Panc1 (cell line): ENCODE measurements at regions not wholly inside any gene's neighbourhood (a gene's known extent, or its start where the extent isn't known, plus 50 kb on each side); places are given as distances from the start of the nearest gene placed in this dataset.

Source experiments
- ATAC-seq: fragments of 200-7000 bp; cut with Tn5 transposase; 2 replicates; pipeline ENCODE4 v1.9.1; 2020; ENCODE audit warnings: mild to moderate bottlenecking, moderate library complexity
- BruUV-seq: library from RNA; stranded (reverse); fragments of 400-500 nt; replicated peaks from 2 replicates; lab custom pipeline; 2021; lab: Mats Ljungman, UMichigan
- CTCF ChIA-PET: fragments of 300-600 bp; sonication (Branson Sonifier 250); formaldehyde crosslinking; loops from one replicate; lab custom pipeline; 2022; ENCODE audit warnings: antibody characterized with exemption; lab: Charles Lee
- POLR2A ChIA-PET: fragments of 300-600 bp; sonication (Branson Sonifier 250); formaldehyde crosslinking; loops from one replicate; lab custom pipeline; 2022; ENCODE audit warnings: antibody characterized with exemption; lab: Charles Lee
- DNase-seq: peaks from one replicate; pipeline ENCODE4 v3.0.0-alpha.2; 2010; ENCODE audit warnings: low read depth, low spot score
- H3K27ac ChIP-seq: 2 replicates; pipeline ENCODE4 v1.5.1; 2011; ENCODE audit warnings: mild to moderate bottlenecking, low read length, inconsistent platforms
- H3K27me3 ChIP-seq: fragments of 200-500 bp; sonication (Bioruptor generic); 2 replicates; pipeline ENCODE4 v1.6.0; 2014; ENCODE audit warnings: low read length, inconsistent platforms; ENCODE audit not compliant: control insufficient read depth, insufficient read depth
- H3K36me3 ChIP-seq: fragments of 200-500 bp; sonication (Bioruptor generic); 2 replicates; pipeline ENCODE4 v1.5.1; 2014; ENCODE audit warnings: inconsistent platforms, mild to moderate bottlenecking, low read length, moderate library complexity; ENCODE audit not compliant: control insufficient read depth, insufficient read depth
- H3K4me1 ChIP-seq: 2 replicates; pipeline ENCODE4 v1.5.1; 2011; ENCODE audit warnings: inconsistent platforms, mild to moderate bottlenecking, low read length, moderate library complexity; ENCODE audit not compliant: control insufficient read depth, insufficient read depth
- H3K4me3 ChIP-seq, 2 experiments: 2 replicates each; pipeline ENCODE4 v1.5.1; 2011 to 2012; ENCODE audit warnings: low read depth in 2 of 2, low read length in 2 of 2, mild to moderate bottlenecking in 2 of 2, inconsistent platforms in 1 of 2, moderate library complexity in 1 of 2
- H3K9me3 ChIP-seq: fragments of 200-500 bp; sonication (Bioruptor generic); 2 replicates; pipeline ENCODE4 v1.5.1; 2014; ENCODE audit warnings: low read depth, mild to moderate bottlenecking, inconsistent platforms, low read length, moderate library complexity; ENCODE audit not compliant: control insufficient read depth, insufficient read depth
- POLR2AphosphoS5 ChIP-seq: IDR thresholded peaks from 2 replicates; pipeline ENCODE4 v1.6.1; 2012; ENCODE audit warnings: mild to moderate bottlenecking, low read depth, low read length, moderate library complexity
- SIN3A ChIP-seq: IDR thresholded peaks from 2 replicates; pipeline ENCODE4 v1.6.1; 2012; ENCODE audit warnings: low read depth, mild to moderate bottlenecking, low read length, moderate library complexity, borderline replicate concordance; ENCODE audit not compliant: insufficient read depth
- TCF7L2 ChIP-seq: IDR thresholded peaks from 2 replicates; pipeline ENCODE4 v1.6.1; 2011; ENCODE audit warnings: mild to moderate bottlenecking, low read depth, low read length, inconsistent platforms
- in situ Hi-C: cut with HindIII; loops from 2 replicates; pipeline ENCODE4 v1.10.0; 2016; ENCODE audit warnings: low sequenced_read_pairs, low pct_unique_long_range_greater_than_20kb
- intact Hi-C: fragments of 100-400 bp; cut with micrococcal nuclease; formaldehyde crosslinking; loops from one replicate; pipeline ENCODE4 v1.10.0; 2022; ENCODE audit not compliant: unreplicated experiment
- TF ChIP-seq, protein P1 (sequence below): fragments of 450-650 bp; IDR thresholded peaks from 2 replicates; pipeline ENCODE4 v1.5.1; 2017; ENCODE audit warnings: mild to moderate bottlenecking
- TF ChIP-seq, protein P2 (sequence below), 2 experiments: IDR thresholded peaks; 2 replicates each; pipeline ENCODE4 v1.6.1; 2011 to 2012; ENCODE audit warnings: low read depth in 2 of 2, control low read depth in 1 of 2, low read length in 1 of 2, mild to moderate bottlenecking in 1 of 2, moderate library complexity in 1 of 2; ENCODE audit not compliant: insufficient read depth in 1 of 2

DNA sequence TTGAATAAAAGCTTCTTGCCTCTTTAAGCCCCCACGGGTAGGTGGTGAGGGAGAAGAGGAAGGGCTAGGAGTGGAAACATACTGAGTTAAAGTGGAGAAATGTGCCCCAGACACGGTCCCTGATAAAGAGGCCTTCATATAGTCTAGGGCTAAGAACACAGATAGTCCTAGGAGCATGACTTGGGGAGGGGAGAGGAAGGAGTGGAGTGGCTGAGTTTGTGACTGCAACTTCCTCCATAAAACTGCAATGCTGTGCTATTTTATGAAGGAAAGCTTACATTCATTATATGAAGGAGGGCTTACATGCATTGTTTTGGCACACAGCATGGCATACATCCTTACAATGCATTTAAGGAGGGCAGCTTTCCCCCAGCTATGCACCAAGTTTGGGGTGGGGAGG, 1129.4 kb upstream of the LRRTM3 start:
- Histone ChIP-seq H3K4me1 (no peaks in the 10 kb centered on the region), H3K36me3 (no peaks in the 10 kb centered on the region), H3K27ac (no peak overlapping the region), H3K27me3 (no peaks in the 10 kb centered on the region), H3K4me3 (no peak overlapping the region), H3K9me3 (no peaks in the 10 kb centered on the region)
- intact Hi-C loops (no loop called here), in situ Hi-C loops (no loop called here)
- no TSS peak for BruUV-seq
- DNase-seq, result no peak
- POLR2A ChIA-PET, result no interaction called here
- TF ChIP-seq, protein P1, sequence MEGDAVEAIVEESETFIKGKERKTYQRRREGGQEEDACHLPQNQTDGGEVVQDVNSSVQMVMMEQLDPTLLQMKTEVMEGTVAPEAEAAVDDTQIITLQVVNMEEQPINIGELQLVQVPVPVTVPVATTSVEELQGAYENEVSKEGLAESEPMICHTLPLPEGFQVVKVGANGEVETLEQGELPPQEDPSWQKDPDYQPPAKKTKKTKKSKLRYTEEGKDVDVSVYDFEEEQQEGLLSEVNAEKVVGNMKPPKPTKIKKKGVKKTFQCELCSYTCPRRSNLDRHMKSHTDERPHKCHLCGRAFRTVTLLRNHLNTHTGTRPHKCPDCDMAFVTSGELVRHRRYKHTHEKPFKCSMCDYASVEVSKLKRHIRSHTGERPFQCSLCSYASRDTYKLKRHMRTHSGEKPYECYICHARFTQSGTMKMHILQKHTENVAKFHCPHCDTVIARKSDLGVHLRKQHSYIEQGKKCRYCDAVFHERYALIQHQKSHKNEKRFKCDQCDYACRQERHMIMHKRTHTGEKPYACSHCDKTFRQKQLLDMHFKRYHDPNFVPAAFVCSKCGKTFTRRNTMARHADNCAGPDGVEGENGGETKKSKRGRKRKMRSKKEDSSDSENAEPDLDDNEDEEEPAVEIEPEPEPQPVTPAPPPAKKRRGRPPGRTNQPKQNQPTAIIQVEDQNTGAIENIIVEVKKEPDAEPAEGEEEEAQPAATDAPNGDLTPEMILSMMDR, result no peak
- ATAC-seq, result no peak
- CTCF ChIA-PET, result no interaction called here

GRCh38 chr10:65798133-65798532, 1127.7 kb upstream of the LRRTM3 start:
- Histone ChIP-seq H3K4me3 (no peak overlapping the region), H3K27ac (no peak overlapping the region), H3K36me3 (no peaks in the 10 kb centered on the region), H3K9me3 (no peaks in the 10 kb centered on the region), H3K4me1 (no peaks in the 10 kb centered on the region), H3K27me3 (no peaks in the 10 kb centered on the region)
- intact Hi-C loops (no loop called here), in situ Hi-C loops (no loop called here)
- DNase-seq (no peak), ATAC-seq (no peak)
- ChIA-PET POLR2A (interaction anchor here (0.6 kb wide), 1 partner anchor 1751 kb away, joined by 6 read pairs; no protein-coding TSS in a partner anchor), CTCF (interaction anchor here (0.6 kb wide), 1 partner anchor 1728 kb away, joined by 6 read pairs; no protein-coding TSS in a partner anchor)
- TF ChIP-seq, protein P2, sequence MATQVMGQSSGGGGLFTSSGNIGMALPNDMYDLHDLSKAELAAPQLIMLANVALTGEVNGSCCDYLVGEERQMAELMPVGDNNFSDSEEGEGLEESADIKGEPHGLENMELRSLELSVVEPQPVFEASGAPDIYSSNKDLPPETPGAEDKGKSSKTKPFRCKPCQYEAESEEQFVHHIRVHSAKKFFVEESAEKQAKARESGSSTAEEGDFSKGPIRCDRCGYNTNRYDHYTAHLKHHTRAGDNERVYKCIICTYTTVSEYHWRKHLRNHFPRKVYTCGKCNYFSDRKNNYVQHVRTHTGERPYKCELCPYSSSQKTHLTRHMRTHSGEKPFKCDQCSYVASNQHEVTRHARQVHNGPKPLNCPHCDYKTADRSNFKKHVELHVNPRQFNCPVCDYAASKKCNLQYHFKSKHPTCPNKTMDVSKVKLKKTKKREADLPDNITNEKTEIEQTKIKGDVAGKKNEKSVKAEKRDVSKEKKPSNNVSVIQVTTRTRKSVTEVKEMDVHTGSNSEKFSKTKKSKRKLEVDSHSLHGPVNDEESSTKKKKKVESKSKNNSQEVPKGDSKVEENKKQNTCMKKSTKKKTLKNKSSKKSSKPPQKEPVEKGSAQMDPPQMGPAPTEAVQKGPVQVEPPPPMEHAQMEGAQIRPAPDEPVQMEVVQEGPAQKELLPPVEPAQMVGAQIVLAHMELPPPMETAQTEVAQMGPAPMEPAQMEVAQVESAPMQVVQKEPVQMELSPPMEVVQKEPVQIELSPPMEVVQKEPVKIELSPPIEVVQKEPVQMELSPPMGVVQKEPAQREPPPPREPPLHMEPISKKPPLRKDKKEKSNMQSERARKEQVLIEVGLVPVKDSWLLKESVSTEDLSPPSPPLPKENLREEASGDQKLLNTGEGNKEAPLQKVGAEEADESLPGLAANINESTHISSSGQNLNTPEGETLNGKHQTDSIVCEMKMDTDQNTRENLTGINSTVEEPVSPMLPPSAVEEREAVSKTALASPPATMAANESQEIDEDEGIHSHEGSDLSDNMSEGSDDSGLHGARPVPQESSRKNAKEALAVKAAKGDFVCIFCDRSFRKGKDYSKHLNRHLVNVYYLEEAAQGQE (IDR thresholded peaks at IDR 0.05; ENCODE audit: insufficient read depth in 1 of 2, low read depth in 2 of 2, low read length in 1 of 2), result no peak
- TF ChIP-seq, protein P1, result no peak
- no peak for TF ChIP-seq TCF7L2
- no peak for TF ChIP-seq SIN3A
- TF ChIP-seq POLR2AphosphoS5, result no peak
- no TSS peak for BruUV-seq
